ENCODE measurements at regions not wholly inside any gene's neighbourhood (a gene's known extent, or its start where the extent isn't known, plus 50 kb on each side); places are given as distances from the start of the nearest gene placed in this dataset.
"Not testable (repeated sequence)": the region's sequence is repeated elsewhere in the genome, so short reads cannot be mapped to it uniquely, and the experiment has no call there.

GRCh38 chr3:187880441-187880840 lies 135.2 kb upstream of the BCL6 start:
- H3K4me3 ChIP-seq (ENCODE audit: low read depth, low read length), result no peak overlapping the region
- no peak for TF ChIP-seq CTCF (IDR thresholded peaks at IDR 0.05; ENCODE audit: insufficient read depth, low read depth, low read length)
- DNase-seq (ENCODE audit: low read depth), result no peak

- TF ChIP-seq CTCF (IDR thresholded peaks at IDR 0.05; ENCODE audit: insufficient read depth, low read depth, low read length), result no peak
- no peak for DNase-seq (ENCODE audit: low read depth)
- no peak overlapping the region for H3K4me3 ChIP-seq (ENCODE audit: low read depth, low read length)
Observed at GRCh38 chr3:187880851-187881250, 135.6 kb upstream of the BCL6 start.

GRCh38 chr3:187888701-187889100 lies 143.4 kb upstream of the BCL6 start:
- TF ChIP-seq CTCF (IDR thresholded peaks at IDR 0.05; ENCODE audit: insufficient read depth, low read depth, low read length), result no peak
- no peak overlapping the region for H3K4me3 ChIP-seq (ENCODE audit: low read depth, low read length)
- no peak for DNase-seq (ENCODE audit: low read depth)

- DNase-seq (ENCODE audit: low read depth), result no peak
- peak overlapping the region; percentile 59 for H3K4me3 ChIP-seq (ENCODE audit: low read depth, low read length)
- no peak for TF ChIP-seq CTCF (IDR thresholded peaks at IDR 0.05; ENCODE audit: insufficient read depth, low read depth, low read length)
Observed at GRCh38 chr3:187889106-187889505, 143.8 kb upstream of the BCL6 start.

GRCh38 chr3:187889601-187890404 lies 144.5 kb upstream of the BCL6 start:
- DNase-seq (ENCODE audit: low read depth), result peak; percentile 80
- no peak for TF ChIP-seq CTCF (IDR thresholded peaks at IDR 0.05; ENCODE audit: insufficient read depth, low read depth, low read length)
- H3K4me3 ChIP-seq (ENCODE audit: low read depth, low read length), result peak overlapping the region; percentile 59

- H3K4me3 ChIP-seq (ENCODE audit: low read depth, low read length), result peak overlapping the region; percentile 53
- DNase-seq (ENCODE audit: low read depth), result not testable (repeated sequence)
Observed at GRCh38 chr3:187890405-187890752, 145.1 kb upstream of the BCL6 start.

- no peak for TF ChIP-seq CTCF (IDR thresholded peaks at IDR 0.05; ENCODE audit: insufficient read depth, low read depth, low read length)
- no peak overlapping the region for H3K4me3 ChIP-seq (ENCODE audit: low read depth, low read length)
- DNase-seq (ENCODE audit: low read depth), result no peak
Observed at GRCh38 chr3:187896646-187897045, 151.4 kb upstream of the BCL6 start.

Data from fibroblast of villous mesenchyme (primary cell).